ENCODE measurements at regions not wholly inside any gene's neighbourhood (a gene's known extent, or its start where the extent isn't known, plus 50 kb on each side); places are given as distances from the start of the nearest gene placed in this dataset.
"Not testable (repeated sequence)": the region's sequence is repeated elsewhere in the genome, so short reads cannot be mapped to it uniquely, and the experiment has no call there.

- in situ Hi-C loops (cut with MboI; ENCODE audit: low pct_ligation_motif_present in 1 of 4, low pct_unique_long_range_greater_than_20kb in 1 of 4, low sequenced_read_pairs in 3 of 4); H3K4me1 ChIP-seq; DNase-seq; H3K27ac ChIP-seq; intact Hi-C loops (cut with DNase I; ENCODE audit: low total_unique reads); H3K9me3 ChIP-seq; H3K36me3 ChIP-seq; H3K4me3 ChIP-seq; H3K27me3 ChIP-seq: not testable (repeated sequence)
- no CpG with 5 or more reads among the region's 43 CpGs for WGBS, 2 donors (ENCODE audit: low coverage in 1 of 2)
Observed at GRCh38 chr7:56370208-56370872, 254.1 kb upstream of the NUPR2 start.

- H3K36me3 ChIP-seq; in situ Hi-C loops (cut with MboI; ENCODE audit: low pct_ligation_motif_present in 1 of 4, low pct_unique_long_range_greater_than_20kb in 1 of 4, low sequenced_read_pairs in 3 of 4); H3K9me3 ChIP-seq; intact Hi-C loops (cut with DNase I; ENCODE audit: low total_unique reads); DNase-seq; H3K27me3 ChIP-seq; H3K4me1 ChIP-seq; H3K27ac ChIP-seq; H3K4me3 ChIP-seq: not testable (repeated sequence)
- WGBS, 2 donors (ENCODE audit: low coverage in 1 of 2) = 93% methylated on average over 19 of the region's 19 CpGs; no CpG with 5 or more reads in 1 of the 2 donors
Observed at GRCh38 chr7:56367914-56368313, 251.7 kb upstream of the NUPR2 start.

GRCh38 chr7:56367411-56367810 lies 251.2 kb upstream of the NUPR2 start:
- in situ Hi-C loops (cut with MboI; ENCODE audit: low pct_ligation_motif_present in 1 of 4, low pct_unique_long_range_greater_than_20kb in 1 of 4, low sequenced_read_pairs in 3 of 4); H3K9me3 ChIP-seq; H3K27ac ChIP-seq; intact Hi-C loops (cut with DNase I; ENCODE audit: low total_unique reads); H3K4me1 ChIP-seq; H3K36me3 ChIP-seq; H3K27me3 ChIP-seq; H3K4me3 ChIP-seq: not testable (repeated sequence)
- WGBS, 2 donors (ENCODE audit: low coverage in 1 of 2) = 92% methylated on average over 24 of the region's 24 CpGs; no CpG with 5 or more reads in 1 of the 2 donors
- peak; percentile 10 for DNase-seq

- in situ Hi-C loops (cut with MboI; ENCODE audit: low pct_ligation_motif_present in 1 of 4, low pct_unique_long_range_greater_than_20kb in 1 of 4, low sequenced_read_pairs in 3 of 4); H3K4me1 ChIP-seq; H3K9me3 ChIP-seq; H3K27me3 ChIP-seq; H3K4me3 ChIP-seq; H3K27ac ChIP-seq; DNase-seq; intact Hi-C loops (cut with DNase I; ENCODE audit: low total_unique reads); H3K36me3 ChIP-seq: not testable (repeated sequence)
- WGBS, 2 donors (ENCODE audit: low coverage in 1 of 2) = 95% methylated on average over 22 of the region's 22 CpGs; no CpG with 5 or more reads in 1 of the 2 donors
Observed at GRCh38 chr7:56366701-56367100, 250.5 kb upstream of the NUPR2 start.

- DNase-seq; intact Hi-C loops (cut with DNase I; ENCODE audit: low total_unique reads); H3K4me1 ChIP-seq; H3K27ac ChIP-seq; H3K4me3 ChIP-seq; H3K36me3 ChIP-seq; in situ Hi-C loops (cut with MboI; ENCODE audit: low pct_ligation_motif_present in 1 of 4, low pct_unique_long_range_greater_than_20kb in 1 of 4, low sequenced_read_pairs in 3 of 4); H3K9me3 ChIP-seq; H3K27me3 ChIP-seq: not testable (repeated sequence)
- WGBS, 2 donors (ENCODE audit: low coverage in 1 of 2) = 71 to 79% methylated on average over 3 to 4 of the region's 4 CpGs
Observed at GRCh38 chr7:56352576-56352975, 236.4 kb upstream of the NUPR2 start.

GRCh38 chr7:56351181-56351580 lies 235.0 kb upstream of the NUPR2 start:
- H3K9me3 ChIP-seq; H3K27me3 ChIP-seq; in situ Hi-C loops (cut with MboI; ENCODE audit: low pct_ligation_motif_present in 1 of 4, low pct_unique_long_range_greater_than_20kb in 1 of 4, low sequenced_read_pairs in 3 of 4); H3K4me1 ChIP-seq; intact Hi-C loops (cut with DNase I; ENCODE audit: low total_unique reads); H3K36me3 ChIP-seq; DNase-seq; H3K4me3 ChIP-seq; H3K27ac ChIP-seq: not testable (repeated sequence)
- 77% methylated on average over 6 of the region's 8 CpGs; no CpG with 5 or more reads in 1 of the 2 donors for WGBS, 2 donors (ENCODE audit: low coverage in 1 of 2)

- H3K4me3 ChIP-seq; H3K4me1 ChIP-seq; H3K27ac ChIP-seq; in situ Hi-C loops (cut with MboI; ENCODE audit: low pct_ligation_motif_present in 1 of 4, low pct_unique_long_range_greater_than_20kb in 1 of 4, low sequenced_read_pairs in 3 of 4); DNase-seq; intact Hi-C loops (cut with DNase I; ENCODE audit: low total_unique reads); H3K36me3 ChIP-seq; H3K9me3 ChIP-seq; H3K27me3 ChIP-seq: not testable (repeated sequence)
- 73 to 100% methylated on average over 1 to 5 of the region's 7 CpGs for WGBS, 2 donors (ENCODE audit: low coverage in 1 of 2)
Observed at GRCh38 chr7:56348311-56348710, 232.1 kb upstream of the NUPR2 start.

- intact Hi-C loops (cut with DNase I; ENCODE audit: low total_unique reads); in situ Hi-C loops (cut with MboI; ENCODE audit: low pct_ligation_motif_present in 1 of 4, low pct_unique_long_range_greater_than_20kb in 1 of 4, low sequenced_read_pairs in 3 of 4); H3K4me1 ChIP-seq; H3K4me3 ChIP-seq; H3K9me3 ChIP-seq; DNase-seq; H3K27ac ChIP-seq; H3K27me3 ChIP-seq; H3K36me3 ChIP-seq: not testable (repeated sequence)
- 73% methylated on average over 9 of the region's 9 CpGs; no CpG with 5 or more reads in 1 of the 2 donors for WGBS, 2 donors (ENCODE audit: low coverage in 1 of 2)
Observed at GRCh38 chr7:56328327-56328726, 212.1 kb upstream of the NUPR2 start.
